ENCODE measurements at regions not wholly inside any gene's neighbourhood (a gene's known extent, or its start where the extent isn't known, plus 50 kb on each side); places are given as distances from the start of the nearest gene placed in this dataset.

GRCh38 chr10:29734640-29734961 is 99.8 kb upstream of the SVIL start (continued):
- TF ChIP-seq, protein P1, sequence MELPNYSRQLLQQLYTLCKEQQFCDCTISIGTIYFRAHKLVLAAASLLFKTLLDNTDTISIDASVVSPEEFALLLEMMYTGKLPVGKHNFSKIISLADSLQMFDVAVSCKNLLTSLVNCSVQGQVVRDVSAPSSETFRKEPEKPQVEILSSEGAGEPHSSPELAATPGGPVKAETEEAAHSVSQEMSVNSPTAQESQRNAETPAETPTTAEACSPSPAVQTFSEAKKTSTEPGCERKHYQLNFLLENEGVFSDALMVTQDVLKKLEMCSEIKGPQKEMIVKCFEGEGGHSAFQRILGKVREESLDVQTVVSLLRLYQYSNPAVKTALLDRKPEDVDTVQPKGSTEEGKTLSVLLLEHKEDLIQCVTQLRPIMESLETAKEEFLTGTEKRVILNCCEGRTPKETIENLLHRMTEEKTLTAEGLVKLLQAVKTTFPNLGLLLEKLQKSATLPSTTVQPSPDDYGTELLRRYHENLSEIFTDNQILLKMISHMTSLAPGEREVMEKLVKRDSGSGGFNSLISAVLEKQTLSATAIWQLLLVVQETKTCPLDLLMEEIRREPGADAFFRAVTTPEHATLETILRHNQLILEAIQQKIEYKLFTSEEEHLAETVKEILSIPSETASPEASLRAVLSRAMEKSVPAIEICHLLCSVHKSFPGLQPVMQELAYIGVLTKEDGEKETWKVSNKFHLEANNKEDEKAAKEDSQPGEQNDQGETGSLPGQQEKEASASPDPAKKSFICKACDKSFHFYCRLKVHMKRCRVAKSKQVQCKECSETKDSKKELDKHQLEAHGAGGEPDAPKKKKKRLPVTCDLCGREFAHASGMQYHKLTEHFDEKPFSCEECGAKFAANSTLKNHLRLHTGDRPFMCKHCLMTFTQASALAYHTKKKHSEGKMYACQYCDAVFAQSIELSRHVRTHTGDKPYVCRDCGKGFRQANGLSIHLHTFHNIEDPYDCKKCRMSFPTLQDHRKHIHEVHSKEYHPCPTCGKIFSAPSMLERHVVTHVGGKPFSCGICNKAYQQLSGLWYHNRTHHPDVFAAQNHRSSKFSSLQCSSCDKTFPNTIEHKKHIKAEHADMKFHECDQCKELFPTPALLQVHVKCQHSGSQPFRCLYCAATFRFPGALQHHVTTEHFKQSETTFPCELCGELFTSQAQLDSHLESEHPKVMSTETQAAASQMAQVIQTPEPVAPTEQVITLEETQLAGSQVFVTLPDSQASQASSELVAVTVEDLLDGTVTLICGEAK (IDR thresholded peaks at IDR 0.05), result no peak
- TF ChIP-seq, protein P1 (CRISPR knock-in tag; IDR thresholded peaks at IDR 0.05), result no peak

GRCh38 chr10:29733323-29733722 is 98.6 kb upstream of the SVIL start:
- no peak for DNase-seq (ENCODE audit: extremely low read depth in 1 of 4, low spot score in 3 of 4)
- H3K27me3 ChIP-seq (ENCODE audit: control insufficient read depth in 2 of 2, insufficient read depth in 2 of 2, low read length in 2 of 2), result peaks cover 6 to 23% of the 10 kb centered on the region in 2 experiments; a peak in 4 of 5 replicates
- peaks cover 0 to 18% of the 10 kb centered on the region in 2 experiments; a peak in 2 of 5 replicates for H3K4me1 ChIP-seq (replicated peaks in 1 of 2; ENCODE audit: control insufficient read depth in 2 of 2, insufficient read depth in 2 of 2, low read length in 2 of 2)
- H3K4me3 ChIP-seq, result no peak overlapping the region
- FAIRE-seq, result no peak
- no TSS peak for BruUV-seq (replicated peaks)
- in situ Hi-C loops (cut with MboI), result no loop called here
- H3K9me1 ChIP-seq (ENCODE audit: control insufficient read depth, insufficient read depth, low read length), result no peaks in the 10 kb centered on the region
- H2AFZ ChIP-seq (ENCODE audit: low read depth, low read length), result no peak overlapping the region
- ATAC-seq, result no peak
- no peaks in the 10 kb centered on the region for H3K9me3 ChIP-seq (replicated peaks; ENCODE audit: control insufficient read depth, insufficient read depth, low read depth, low read length)
- H4K20me1 ChIP-seq (replicated peaks; ENCODE audit: control insufficient read depth, insufficient read depth, low read length), result no peaks in the 10 kb centered on the region; the same call in 1 of the 2 replicates
- H3K4me2 ChIP-seq (ENCODE audit: insufficient read depth, low read length), result no peak overlapping the region
- WGBS (ENCODE audit: insufficient coverage, low coverage, missing lambda C conversion rate), result 2% methylated on average over 6 of the region's 6 CpGs
- no peaks in the 10 kb centered on the region for H3K79me2 ChIP-seq (ENCODE audit: control insufficient read depth, insufficient read depth, low read length)
- intact Hi-C loops (cut with micrococcal nuclease), result no loop called here
- no peak overlapping the region for H3K27ac ChIP-seq (ENCODE audit: extremely low read depth, low read depth, low read length)
- ChIA-PET CTCF (ENCODE audit: low intra/inter-chr PET ratio) (no interaction called here), POLR2A (interaction anchor here (0.9 kb wide), 2 partner anchors 12 to 24 kb away, joined by 3 read pairs; no protein-coding TSS in a partner anchor)
- H3K9ac ChIP-seq (ENCODE audit: insufficient read depth in 1 of 2, low read depth in 2 of 2, low read length in 2 of 2), result no peak overlapping the region
- no peaks in the 10 kb centered on the region for H3K36me3 ChIP-seq (ENCODE audit: control insufficient read depth, insufficient read depth, low read length)
- TF ChIP-seq ZNF165 (CRISPR knock-in tag; IDR thresholded peaks at IDR 0.05; ENCODE audit: borderline replicate concordance) (no peak), ATF7 (IDR thresholded peaks at IDR 0.05) (no peak), MAFG (tag; conservative IDR thresholded peaks at IDR 0.05) (no peak), KDM4B (IDR thresholded peaks at IDR 0.05; ENCODE audit: borderline replicate concordance in 2 of 2, low read depth in 1 of 2) (no peak), RUNX1 (IDR thresholded peaks at IDR 0.05; ENCODE audit: low read depth) (no peak), SREBF2 (CRISPR knock-in tag; IDR thresholded peaks at IDR 0.05) (no peak)
- TF ChIP-seq, protein P2, sequence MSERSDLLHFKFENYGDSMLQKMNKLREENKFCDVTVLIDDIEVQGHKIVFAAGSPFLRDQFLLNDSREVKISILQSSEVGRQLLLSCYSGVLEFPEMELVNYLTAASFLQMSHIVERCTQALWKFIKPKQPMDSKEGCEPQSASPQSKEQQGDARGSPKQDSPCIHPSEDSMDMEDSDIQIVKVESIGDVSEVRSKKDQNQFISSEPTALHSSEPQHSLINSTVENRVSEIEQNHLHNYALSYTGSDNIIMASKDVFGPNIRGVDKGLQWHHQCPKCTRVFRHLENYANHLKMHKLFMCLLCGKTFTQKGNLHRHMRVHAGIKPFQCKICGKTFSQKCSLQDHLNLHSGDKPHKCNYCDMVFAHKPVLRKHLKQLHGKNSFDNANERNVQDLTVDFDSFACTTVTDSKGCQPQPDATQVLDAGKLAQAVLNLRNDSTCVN (CRISPR knock-in tag; IDR thresholded peaks at IDR 0.05), result no peak

All from K562 (cell line).